ENCODE measurements at regions not wholly inside any gene's neighbourhood (a gene's known extent, or its start where the extent isn't known, plus 50 kb on each side); places are given as distances from the start of the nearest gene placed in this dataset.

DNA sequence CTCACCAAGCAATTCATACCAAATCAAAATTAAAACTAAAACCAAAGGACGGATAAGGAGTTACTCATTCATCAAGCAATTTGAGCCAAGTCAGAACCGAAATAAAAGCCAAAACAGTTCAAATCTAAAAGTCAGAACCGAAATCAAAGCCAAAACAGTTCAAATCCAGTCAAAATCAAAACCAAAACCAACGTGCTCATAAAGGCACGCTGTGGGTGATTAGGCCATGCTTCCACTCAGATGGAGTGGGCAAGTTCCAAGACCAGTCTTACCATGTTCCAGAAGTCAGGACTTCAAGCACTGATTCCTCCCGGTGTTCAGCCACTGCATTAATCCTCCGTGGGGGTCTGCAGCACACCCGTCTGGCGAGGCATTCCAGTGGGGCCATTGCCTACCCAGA is 409.3 kb downstream of the TGFB2 start:
- TF ChIP-seq, protein P1, sequence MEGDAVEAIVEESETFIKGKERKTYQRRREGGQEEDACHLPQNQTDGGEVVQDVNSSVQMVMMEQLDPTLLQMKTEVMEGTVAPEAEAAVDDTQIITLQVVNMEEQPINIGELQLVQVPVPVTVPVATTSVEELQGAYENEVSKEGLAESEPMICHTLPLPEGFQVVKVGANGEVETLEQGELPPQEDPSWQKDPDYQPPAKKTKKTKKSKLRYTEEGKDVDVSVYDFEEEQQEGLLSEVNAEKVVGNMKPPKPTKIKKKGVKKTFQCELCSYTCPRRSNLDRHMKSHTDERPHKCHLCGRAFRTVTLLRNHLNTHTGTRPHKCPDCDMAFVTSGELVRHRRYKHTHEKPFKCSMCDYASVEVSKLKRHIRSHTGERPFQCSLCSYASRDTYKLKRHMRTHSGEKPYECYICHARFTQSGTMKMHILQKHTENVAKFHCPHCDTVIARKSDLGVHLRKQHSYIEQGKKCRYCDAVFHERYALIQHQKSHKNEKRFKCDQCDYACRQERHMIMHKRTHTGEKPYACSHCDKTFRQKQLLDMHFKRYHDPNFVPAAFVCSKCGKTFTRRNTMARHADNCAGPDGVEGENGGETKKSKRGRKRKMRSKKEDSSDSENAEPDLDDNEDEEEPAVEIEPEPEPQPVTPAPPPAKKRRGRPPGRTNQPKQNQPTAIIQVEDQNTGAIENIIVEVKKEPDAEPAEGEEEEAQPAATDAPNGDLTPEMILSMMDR (IDR thresholded peaks at IDR 0.05): no peak
- TF ChIP-seq POLR2A (IDR thresholded peaks at IDR 0.05) (no peak), EP300 (IDR thresholded peaks at IDR 0.05) (no peak)

Data from ovary (tissue), 3 donors.